HEK293T (cell line): ENCODE measurements at regions not wholly inside any gene's neighbourhood (a gene's known extent, or its start where the extent isn't known, plus 50 kb on each side); places are given as distances from the start of the nearest gene placed in this dataset.

ENCODE experiments used
- BHLHE40 ChIP-seq: fragments of 450-650 bp; IDR thresholded peaks from 2 replicates; pipeline ENCODE4 v1.6.1; 2016; ENCODE audit warnings: mild to moderate bottlenecking, moderate library complexity, borderline replicate concordance
- CTBP1 ChIP-seq: fragments of 450-650 bp; IDR thresholded peaks from 2 replicates; pipeline ENCODE4 v1.6.1; 2016; ENCODE audit warnings: borderline replicate concordance
- ELF4 ChIP-seq: fragments of 450-650 bp; IDR thresholded peaks from 2 replicates; pipeline ENCODE4 v1.6.1; 2017; ENCODE audit warnings: antibody characterized with exemption
- FOXK2 ChIP-seq: fragments of 450-650 bp; IDR thresholded peaks from 2 replicates; pipeline ENCODE4 v1.6.1; 2016; ENCODE audit warnings: mild to moderate bottlenecking
- FOXM1 ChIP-seq: fragments of 450-650 bp; IDR thresholded peaks from 2 replicates; pipeline ENCODE4 v1.6.1; 2017; ENCODE audit warnings: mild to moderate bottlenecking, borderline replicate concordance
- NFRKB ChIP-seq: fragments of 450-650 bp; IDR thresholded peaks from 2 replicates; pipeline ENCODE4 v1.6.1; 2016; ENCODE audit warnings: mild to moderate bottlenecking, moderate library complexity
- PKNOX1 ChIP-seq: fragments of 450-650 bp; IDR thresholded peaks from 2 replicates; pipeline ENCODE4 v1.6.1; 2016
- SP1 ChIP-seq: fragments of 450-650 bp; IDR thresholded peaks from 2 replicates; pipeline ENCODE4 v1.6.1; 2017
- SUZ12 ChIP-seq: fragments of 450-650 bp; IDR thresholded peaks from 2 replicates; pipeline ENCODE4 v1.6.1; 2016; ENCODE audit warnings: mild to moderate bottlenecking

- no peak for TF ChIP-seq ELF4
- no peak for TF ChIP-seq PKNOX1
- TF ChIP-seq FOXK2, result no peak
- no peak for TF ChIP-seq BHLHE40
- no peak for TF ChIP-seq FOXM1
- TF ChIP-seq SP1, result no peak
- no peak for TF ChIP-seq NFRKB
- no peak for TF ChIP-seq SUZ12
- TF ChIP-seq CTBP1, result no peak
Measured at GRCh38 chr4:158962393-158962792, 140.5 kb upstream of the RAPGEF2 start.
